ENCODE measurements at regions not wholly inside any gene's neighbourhood (a gene's known extent, or its start where the extent isn't known, plus 50 kb on each side); places are given as distances from the start of the nearest gene placed in this dataset.

DNA sequence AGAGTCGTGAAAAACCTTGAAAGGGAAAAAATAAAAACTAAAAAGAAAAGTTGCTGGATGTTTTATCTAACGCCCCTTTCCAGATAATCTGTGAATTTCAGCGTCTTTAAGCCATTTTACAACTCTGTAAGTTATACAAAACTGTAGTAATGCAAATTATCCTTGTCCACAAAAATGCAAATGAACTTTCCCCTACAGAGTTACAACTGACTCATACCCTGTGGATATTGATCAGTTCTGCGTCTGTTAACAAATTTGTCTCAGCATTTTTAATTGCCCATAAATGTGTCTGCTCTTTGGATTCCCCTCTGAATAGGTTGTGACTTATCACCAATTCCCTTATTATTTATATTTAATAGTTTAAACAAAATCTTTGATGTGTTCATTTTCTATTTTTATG lies 105.9 kb upstream of the PRLR start:
- TF ChIP-seq EZH2phosphoT487 (IDR thresholded peaks at IDR 0.05; ENCODE audit: insufficient read depth, low read depth) (no peak), EZH2 (IDR thresholded peaks at IDR 0.05; ENCODE audit: insufficient read depth, poor library complexity, severe bottlenecking) (no peak)
